Liver (tissue), 8 donors: ENCODE measurements at regions not wholly inside any gene's neighbourhood (a gene's known extent, or its start where the extent isn't known, plus 50 kb on each side); places are given as distances from the start of the nearest gene placed in this dataset.

ENCODE experiments used
- DNase-seq: peaks from one replicate; pipeline ENCODE4 v3.0.0-alpha.2; 2017; ENCODE audit warnings: low spot score
- H3K27ac ChIP-seq, 2 donors: one replicate each; pipeline ENCODE4 v1.7.0; 2013; ENCODE audit warnings: inconsistent platforms in 2 of 2, low read length in 2 of 2, control low read depth in 1 of 2, low read depth in 1 of 2, mild to moderate bottlenecking in 1 of 2
- H3K27me3 ChIP-seq, 4 donors: one replicate each; pipeline versions ENCODE4 v1.6.1 to v1.7.0; 2013; ENCODE audit warnings: low read length in 3 of 4, inconsistent platforms in 1 of 4, mild to moderate bottlenecking in 1 of 4, moderate library complexity in 1 of 4; ENCODE audit not compliant: control insufficient read depth in 4 of 4, insufficient read depth in 4 of 4
- H3K36me3 ChIP-seq, 4 donors: one replicate each; pipeline versions ENCODE4 v1.6.1 to v1.7.0; 2013; ENCODE audit warnings: low read length in 3 of 4, mild to moderate bottlenecking in 3 of 4, low read depth in 1 of 4, moderate library complexity in 1 of 4; ENCODE audit not compliant: control insufficient read depth in 4 of 4, insufficient read depth in 3 of 4
- H3K4me1 ChIP-seq, 4 donors: one replicate each; pipeline versions ENCODE4 v1.6.1 to v1.7.0; 2013; ENCODE audit warnings: low read length in 3 of 4, mild to moderate bottlenecking in 3 of 4, moderate library complexity in 1 of 4; ENCODE audit not compliant: control insufficient read depth in 4 of 4, insufficient read depth in 4 of 4
- H3K4me3 ChIP-seq, 3 donors: one replicate each; pipeline versions ENCODE4 v1.6.1 to v1.7.0; 2013; ENCODE audit warnings: low read length in 3 of 3, control low read depth in 1 of 3, low read depth in 1 of 3, mild to moderate bottlenecking in 1 of 3
- H3K9ac ChIP-seq, 2 donors: one replicate each; pipeline ENCODE4 v1.7.0; 2013; ENCODE audit warnings: low read length in 2 of 2, mild to moderate bottlenecking in 2 of 2, moderate library complexity in 2 of 2, control low read depth in 1 of 2, low read depth in 1 of 2
- H3K9me3 ChIP-seq, 4 donors: one replicate each; pipeline versions ENCODE4 v1.6.1 to v1.7.0; 2013; ENCODE audit warnings: low read length in 3 of 4; ENCODE audit not compliant: control insufficient read depth in 4 of 4
- CTCF ChIP-seq: fragments of 150-350 bp; IDR thresholded peaks from 2 replicates; pipeline ENCODE4 v1.5.1; 2017; ENCODE audit warnings: improper control_type of control experiment, low read depth, low read length; ENCODE audit not compliant: missing input control
- EGR1 ChIP-seq, 2 donors: IDR thresholded peaks; 2 replicates each; pipeline ENCODE4 v1.6.1; 2016 to 2018; ENCODE audit warnings: antibody characterized with exemption in 2 of 2, low read depth in 2 of 2
- FOXA1 ChIP-seq: IDR thresholded peaks from 2 replicates; pipeline ENCODE4 v1.6.1; 2016; ENCODE audit warnings: antibody characterized with exemption
- FOXA2 ChIP-seq: IDR thresholded peaks from 2 replicates; pipeline ENCODE4 v1.6.1; 2016; ENCODE audit warnings: antibody characterized with exemption
- JUND ChIP-seq, 2 donors: IDR thresholded peaks; 2 replicates each; pipeline ENCODE4 v1.6.1; 2016; ENCODE audit warnings: antibody characterized with exemption in 2 of 2
- RAD21 ChIP-seq, 2 donors: IDR thresholded peaks; 2 replicates each; pipeline ENCODE4 v1.6.1; 2016; ENCODE audit warnings: antibody characterized with exemption in 2 of 2, mild to moderate bottlenecking in 2 of 2
- REST ChIP-seq: IDR thresholded peaks from 2 replicates; pipeline ENCODE4 v1.6.1; 2016; ENCODE audit warnings: antibody characterized with exemption, mild to moderate bottlenecking
- RXRA ChIP-seq, 2 donors: IDR thresholded peaks; 2 replicates each; pipeline ENCODE4 v1.6.1; 2017 to 2018; ENCODE audit warnings: antibody characterized with exemption in 2 of 2, mild to moderate bottlenecking in 1 of 2
- SP1 ChIP-seq: IDR thresholded peaks from 2 replicates; pipeline ENCODE4 v1.6.1; 2018; ENCODE audit warnings: antibody characterized with exemption, mild to moderate bottlenecking
- TAF1 ChIP-seq: conservative IDR thresholded peaks from 2 replicates; pipeline ENCODE4 v1.6.1; 2016; ENCODE audit warnings: antibody characterized with exemption, mild to moderate bottlenecking
- YY1 ChIP-seq: IDR thresholded peaks from 2 replicates; pipeline ENCODE4 v1.6.1; 2016; ENCODE audit warnings: antibody characterized with exemption, mild to moderate bottlenecking
- ZBTB33 ChIP-seq: IDR thresholded peaks from 2 replicates; pipeline ENCODE4 v1.6.1; 2016; ENCODE audit warnings: antibody characterized with exemption
- WGBS: extraction: QIAGEN DNeasy Blood & Tissue Kit; methylation state at CpG from one replicate; pipeline ENCODE4 v1.1.7; 2013; 5-methylcytosine and 5-hydroxymethylcytosine counted together
- donor health status: healthy.
- donor health status: healthy.
- donor health status: healthy.
- donor health status: healthy.
- donor health status: healthy.

GRCh38 chr4:107541511-107541910 lies 178.5 kb downstream of the PAPSS1 start:
- Histone ChIP-seq H3K9ac (no peak overlapping the region), H3K27ac (no peak overlapping the region), H3K4me3 (no peak overlapping the region), H3K27me3 (no peaks in the 10 kb centered on the region), H3K9me3 (no peaks in the 10 kb centered on the region), H3K4me1 (no peaks in the 10 kb centered on the region), H3K36me3 (no peaks in the 10 kb centered on the region)
- 72% methylated on average over 2 of the region's 2 CpGs for WGBS
- DNase-seq, result no peak
- TF ChIP-seq EGR1 (IDR thresholded peaks at IDR 0.05; ENCODE audit: low read depth in 2 of 2) (no peak), FOXA2 (no peak), ZBTB33 (no peak), JUND (IDR thresholded peaks at IDR 0.05) (no peak)

- TF ChIP-seq TAF1, result no peak
- no peak for TF ChIP-seq REST
- TF ChIP-seq FOXA1, result no peak
- no peak for TF ChIP-seq CTCF
- TF ChIP-seq RXRA (IDR thresholded peaks at IDR 0.05), result no peak
- no peak for TF ChIP-seq SP1
- TF ChIP-seq EGR1 (IDR thresholded peaks at IDR 0.05; ENCODE audit: low read depth in 2 of 2), result no peak
- no peak for TF ChIP-seq JUND (IDR thresholded peaks at IDR 0.05)
- no peak for TF ChIP-seq RAD21 (IDR thresholded peaks at IDR 0.05)
- no peak for TF ChIP-seq YY1
- no peak for TF ChIP-seq ZBTB33
- TF ChIP-seq FOXA2, result no peak
- H3K27ac ChIP-seq, result no peak overlapping the region
Observed at GRCh38 chr4:107531927-107532326, 188.1 kb downstream of the PAPSS1 start.

More at GRCh38 chr4:107531927-107532326, 188.1 kb downstream of the PAPSS1 start:
- WGBS, result 66% methylated on average over 1 of the region's 1 CpG
- Histone ChIP-seq H3K4me1 (no peaks in the 10 kb centered on the region), H3K27me3 (no peaks in the 10 kb centered on the region), H3K9ac (no peak overlapping the region), H3K36me3 (no peaks in the 10 kb centered on the region), H3K9me3 (no peaks in the 10 kb centered on the region), H3K4me3 (no peak overlapping the region)
- no peak for DNase-seq
